ENCODE measurements at regions not wholly inside any gene's neighbourhood (a gene's known extent, or its start where the extent isn't known, plus 50 kb on each side); places are given as distances from the start of the nearest gene placed in this dataset.
A peak's percentile ranks its signal among the peaks of the same experiment; 100 is the strongest.

- DNase-seq: no peak
Observed at GRCh38 chr21:31564439-31564838, 95.1 kb upstream of the SOD1 start.

GRCh38 chr21:31560479-31560878 is 99.0 kb upstream of the SOD1 start:
- DNase-seq: no peak

GRCh38 chr21:31559368-31560119 is 99.9 kb upstream of the SOD1 start:
- peak; percentile 97 for DNase-seq

- DNase-seq: peak; percentile 90
Observed at GRCh38 chr21:31558962-31559367, 100.5 kb upstream of the SOD1 start.

GRCh38 chr21:31558189-31558961 is 101.1 kb upstream of the SOD1 start:
- DNase-seq: peak; percentile 37

DNA sequence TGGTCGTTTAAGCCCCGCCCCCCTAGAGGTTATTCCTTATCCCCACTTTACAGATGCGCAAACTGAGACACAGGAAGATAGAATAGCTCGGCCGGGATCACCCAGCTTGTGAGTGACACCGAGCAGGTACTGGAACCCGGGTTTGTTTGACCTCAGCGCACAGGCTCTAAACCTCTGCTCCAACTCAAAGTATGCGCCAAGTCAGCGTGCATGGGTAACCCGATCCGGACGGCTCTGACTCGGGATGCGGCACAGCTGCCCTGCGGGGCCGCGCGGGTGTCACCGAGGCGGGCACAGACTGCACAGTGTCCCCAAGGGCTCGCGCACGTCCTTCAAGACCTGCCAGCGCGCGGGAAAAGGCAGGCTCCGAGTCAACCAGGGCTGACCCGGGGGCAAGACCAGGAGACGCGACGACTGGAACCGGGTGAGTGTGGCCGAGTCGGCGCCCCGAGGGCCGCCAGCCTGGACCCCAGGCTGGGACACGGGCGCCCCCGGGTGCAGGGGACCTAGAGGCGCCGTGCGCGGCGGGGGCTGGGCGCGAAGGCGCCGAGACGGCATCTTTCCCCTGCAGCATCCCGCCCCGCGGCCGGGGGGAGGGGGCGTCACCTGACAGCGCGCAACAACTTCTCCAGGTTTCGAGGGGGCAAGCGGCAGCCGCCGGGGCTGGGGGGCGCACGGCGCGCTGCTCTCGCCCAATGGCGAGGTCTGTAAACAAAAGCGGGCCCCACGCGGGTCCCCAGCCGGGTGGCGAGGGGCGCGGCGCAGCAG is 101.9 kb upstream of the SOD1 start:
- DNase-seq: peak; percentile 28

GRCh38 chr21:31556662-31557061 is 102.8 kb upstream of the SOD1 start:
- DNase-seq: no peak

DNA sequence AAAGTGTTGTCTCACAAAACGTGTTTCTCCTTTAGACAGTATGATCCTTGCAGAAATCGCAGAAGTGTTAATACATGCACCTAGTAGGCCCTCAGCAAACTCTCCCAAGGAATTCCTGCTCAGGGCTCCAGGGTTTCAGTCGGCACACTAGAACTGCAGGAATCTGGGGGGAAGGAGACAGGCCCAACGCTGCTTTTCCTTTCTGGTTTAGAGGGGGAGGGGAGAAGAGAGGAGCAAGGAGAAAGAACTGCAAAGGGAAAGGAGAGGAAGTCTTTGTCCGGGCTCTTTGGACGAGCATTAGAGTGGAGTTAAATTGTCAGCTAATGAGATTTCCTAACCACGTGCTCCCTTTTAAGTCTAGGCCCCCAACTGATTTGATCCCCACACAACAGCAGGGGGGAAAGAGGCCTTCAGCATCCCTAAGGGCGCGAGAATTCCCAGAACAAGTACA is 103.7 kb upstream of the SOD1 start:
- no peak for DNase-seq

DNA sequence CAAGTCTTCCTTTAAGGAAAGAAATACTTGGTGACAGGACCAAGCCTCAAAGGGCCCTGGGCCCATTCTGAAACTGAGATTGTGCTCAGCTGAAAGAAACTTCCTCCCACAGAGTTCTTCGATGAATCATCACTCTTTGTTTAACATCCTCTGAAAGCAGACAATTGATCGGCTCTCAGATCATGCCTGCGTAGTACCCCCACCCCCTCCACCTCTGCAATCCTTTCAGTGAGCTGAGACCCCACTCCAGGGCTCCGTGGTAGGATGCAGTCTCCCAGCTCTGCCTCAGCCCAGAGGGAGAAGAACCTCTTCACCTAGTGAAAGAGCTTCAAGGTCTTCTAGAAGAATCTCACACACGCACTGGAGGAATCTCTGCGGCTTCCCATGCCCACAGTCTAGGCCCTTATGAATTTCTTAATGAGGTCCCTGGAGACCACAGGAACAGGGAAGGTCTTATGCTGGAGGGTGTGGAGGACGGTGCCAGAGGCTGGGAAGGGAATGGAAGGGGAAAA is 104.9 kb upstream of the SOD1 start:
- peak; percentile 31 for DNase-seq

DNA sequence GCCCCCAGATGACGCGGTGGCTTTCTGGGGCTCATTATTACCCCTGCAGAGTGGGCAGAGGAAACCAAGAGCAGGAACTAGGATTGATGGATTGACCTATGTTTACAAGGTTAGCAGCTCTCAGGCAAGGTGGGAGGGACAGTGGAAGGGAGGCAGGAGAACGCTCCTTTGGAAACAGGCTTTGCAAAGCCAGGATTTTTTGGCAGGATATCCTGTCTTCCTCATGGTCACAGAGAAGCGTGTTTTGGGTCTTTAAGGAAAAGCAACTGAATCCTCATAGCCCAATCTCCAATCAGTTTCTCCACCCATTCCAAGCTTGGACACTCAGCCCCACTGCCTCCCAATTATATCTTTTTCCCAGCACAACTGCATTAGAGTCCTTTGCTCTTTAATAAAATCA is 105.6 kb upstream of the SOD1 start:
- DNase-seq: no peak

GRCh38 chr21:31553461-31553860 is 106.0 kb upstream of the SOD1 start:
- DNase-seq: no peak

- DNase-seq: no peak
Observed at GRCh38 chr21:31552826-31553225, 106.7 kb upstream of the SOD1 start.

GRCh38 chr21:31550070-31550469 is 109.4 kb upstream of the SOD1 start:
- DNase-seq: no peak

DNA sequence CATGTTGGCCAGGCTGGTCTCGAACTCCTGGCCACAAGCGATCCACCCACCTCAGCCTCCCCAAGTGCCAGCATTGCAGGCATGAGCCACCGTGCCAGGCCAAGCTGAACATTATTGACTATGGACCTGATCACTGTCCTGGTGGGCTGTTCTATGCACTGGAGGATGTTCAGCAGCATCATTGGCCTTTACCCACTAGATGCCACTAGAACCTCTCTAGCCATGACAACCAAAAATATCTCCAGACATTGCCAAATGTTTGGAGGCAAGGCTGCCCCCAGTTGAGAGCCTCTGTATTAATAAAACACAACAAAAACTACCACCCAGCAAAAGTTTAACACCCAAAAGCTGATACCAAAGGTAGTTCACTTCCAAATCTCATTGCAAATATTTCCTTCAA is 110.8 kb upstream of the SOD1 start:
- no peak for DNase-seq

DNA sequence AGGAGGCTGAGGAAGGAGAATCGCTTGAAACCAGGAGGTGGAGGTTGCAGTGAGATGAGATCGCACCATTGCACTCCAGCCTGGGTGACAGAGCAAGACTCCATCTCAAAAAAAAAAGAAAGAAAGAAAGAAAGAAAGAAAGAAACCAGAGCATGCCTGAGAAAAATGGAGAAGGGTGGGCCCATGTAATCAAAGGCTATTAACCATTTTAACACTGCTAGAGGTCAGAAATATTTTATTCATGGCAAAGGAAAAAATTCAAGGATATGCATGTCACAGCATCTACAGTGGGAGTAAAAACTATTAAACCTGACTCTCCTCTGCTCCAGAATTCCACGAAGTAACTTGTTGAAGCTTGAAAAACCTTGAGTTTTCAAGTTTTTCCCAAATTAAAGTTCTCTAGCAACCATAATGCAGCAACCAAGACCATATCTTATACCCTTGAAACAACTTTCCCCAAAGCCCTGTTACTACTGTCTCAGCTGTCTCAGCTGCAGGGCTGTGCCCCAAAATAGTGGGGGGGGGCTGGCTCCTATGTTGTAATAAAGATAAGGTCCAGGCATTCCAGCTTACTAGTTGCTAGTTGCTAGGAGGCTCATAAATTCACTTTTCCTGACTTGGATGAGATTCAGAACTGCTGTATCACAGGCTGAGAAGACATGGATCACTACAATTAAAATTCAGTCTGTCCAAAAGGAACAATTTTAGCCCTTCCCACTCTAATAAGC is 112.9 kb upstream of the SOD1 start:
- DNase-seq: no peak

GRCh38 chr21:31545036-31545435 is 114.5 kb upstream of the SOD1 start:
- DNase-seq: no peak

GRCh38 chr21:31543191-31543590 is 116.3 kb upstream of the SOD1 start:
- no peak for DNase-seq

DNA sequence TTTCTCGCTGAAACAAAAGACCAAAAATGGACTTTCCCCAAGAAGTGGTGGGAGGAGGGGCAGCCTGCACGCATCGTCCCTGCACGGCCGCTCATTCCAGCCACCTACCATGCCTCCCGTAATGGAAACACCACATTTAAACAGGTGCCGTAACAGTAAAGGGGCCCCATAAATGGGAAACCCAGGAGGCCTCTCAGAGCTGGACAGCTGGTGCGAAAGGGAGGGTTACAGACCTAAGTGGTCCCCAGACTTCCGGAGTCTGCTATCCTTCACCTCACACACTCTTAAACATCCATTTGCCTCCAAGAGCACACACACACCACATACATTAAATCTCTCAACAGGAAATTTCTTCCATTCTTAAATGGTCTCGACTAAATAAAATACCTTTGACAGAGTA is 120.7 kb upstream of the SOD1 start:
- DNase-seq: no peak

GRCh38 chr21:31537872-31538576 is 121.5 kb upstream of the SOD1 start:
- DNase-seq: no peak

DNA sequence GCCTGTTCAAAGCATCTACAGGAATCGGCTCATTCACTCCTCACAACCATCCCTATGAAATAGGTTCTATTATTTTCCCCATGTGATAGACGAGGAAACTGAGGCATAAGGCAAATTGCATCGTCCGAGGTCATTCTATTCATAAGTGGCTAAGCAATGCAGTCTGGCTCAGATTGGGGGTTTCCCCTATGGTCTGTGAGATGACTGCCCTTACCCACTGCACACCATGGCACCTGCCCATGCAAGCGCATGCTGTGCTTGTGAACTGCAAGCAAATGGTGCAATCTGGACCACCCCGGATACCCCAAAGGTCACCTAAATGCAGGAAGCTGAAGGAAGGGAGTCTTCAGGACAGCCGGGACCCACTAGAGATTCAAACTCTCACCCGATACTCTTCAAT is 123.4 kb upstream of the SOD1 start:
- DNase-seq: no peak

- DNase-seq: no peak
Observed at GRCh38 chr21:31531967-31532366, 127.5 kb upstream of the SOD1 start.
